ENCODE measurements at regions not wholly inside any gene's neighbourhood (a gene's known extent, or its start where the extent isn't known, plus 50 kb on each side); places are given as distances from the start of the nearest gene placed in this dataset.

GRCh38 chr16:61579195-61579594, 457.0 kb downstream of the CDH8 start:
- Histone ChIP-seq H3K9me3 (ENCODE audit: low read length) (no peaks in the 10 kb centered on the region), H3K27ac (ENCODE audit: low read length) (no peak overlapping the region), H3K4me3 (ENCODE audit: low read length) (no peak overlapping the region), H2AFZ (ENCODE audit: low read depth, low read length) (no peak overlapping the region), H4K20me1 (ENCODE audit: insufficient read depth) (no peaks in the 10 kb centered on the region), H3F3A (ENCODE audit: insufficient read depth, low read length, poor library complexity, severe bottlenecking) (no peaks in the 10 kb centered on the region), H3K79me2 (replicated peaks; ENCODE audit: insufficient read depth, low read length) (no peaks in the 10 kb centered on the region), H3K36me3 (ENCODE audit: insufficient read depth, low read length) (no peaks in the 10 kb centered on the region), H3K27me3 (ENCODE audit: insufficient read depth, low read depth, low read length) (no peaks in the 10 kb centered on the region), H3K4me2 (ENCODE audit: low read length) (no peak overlapping the region), H3K9ac (ENCODE audit: low read length) (no peak overlapping the region), H3K9me2 (ENCODE audit: insufficient read depth, low read length) (no peaks in the 10 kb centered on the region)
- TF ChIP-seq MXI1 (conservative IDR thresholded peaks at IDR 0.05; ENCODE audit: poor library complexity, severe bottlenecking) (no peak), EZH2 (IDR thresholded peaks at IDR 0.05; ENCODE audit: borderline replicate concordance, insufficient read depth, low read length, poor library complexity, severe bottlenecking) (no peak)

GRCh38 chr16:61576476-61576875, 459.8 kb downstream of the CDH8 start:
- Histone ChIP-seq H3F3A (ENCODE audit: insufficient read depth, low read length, poor library complexity, severe bottlenecking) (no peaks in the 10 kb centered on the region), H3K4me3 (ENCODE audit: low read length) (no peak overlapping the region), H2AFZ (ENCODE audit: low read depth, low read length) (no peak overlapping the region), H3K36me3 (ENCODE audit: insufficient read depth, low read length) (no peaks in the 10 kb centered on the region), H3K9me3 (ENCODE audit: low read length) (no peaks in the 10 kb centered on the region), H3K27me3 (ENCODE audit: insufficient read depth, low read depth, low read length) (no peaks in the 10 kb centered on the region), H3K79me2 (replicated peaks; ENCODE audit: insufficient read depth, low read length) (no peaks in the 10 kb centered on the region), H3K9me2 (ENCODE audit: insufficient read depth, low read length) (no peaks in the 10 kb centered on the region), H3K9ac (ENCODE audit: low read length) (no peak overlapping the region), H4K20me1 (ENCODE audit: insufficient read depth) (no peaks in the 10 kb centered on the region), H3K4me2 (ENCODE audit: low read length) (no peak overlapping the region), H3K27ac (ENCODE audit: low read length) (no peak overlapping the region)
- TF ChIP-seq EZH2 (IDR thresholded peaks at IDR 0.05; ENCODE audit: borderline replicate concordance, insufficient read depth, low read length, poor library complexity, severe bottlenecking): no peak
- no peak for TF ChIP-seq CTCF (IDR thresholded peaks at IDR 0.05; ENCODE audit: poor library complexity, severe bottlenecking)
- no peak for TF ChIP-seq POLR2AphosphoS5 (IDR thresholded peaks at IDR 0.05)
- TF ChIP-seq REST (IDR thresholded peaks at IDR 0.05; ENCODE audit: borderline replicate concordance): no peak
- no peak for TF ChIP-seq SMC3 (conservative IDR thresholded peaks at IDR 0.05; ENCODE audit: poor library complexity)
- TF ChIP-seq MXI1 (conservative IDR thresholded peaks at IDR 0.05; ENCODE audit: poor library complexity, severe bottlenecking): no peak

GRCh38 chr16:61575617-61576016, 460.6 kb downstream of the CDH8 start:
- H3K36me3 ChIP-seq (ENCODE audit: insufficient read depth, low read length): no peaks in the 10 kb centered on the region
- no peaks in the 10 kb centered on the region for H4K20me1 ChIP-seq (ENCODE audit: insufficient read depth)
- H3K79me2 ChIP-seq (replicated peaks; ENCODE audit: insufficient read depth, low read length): no peaks in the 10 kb centered on the region
- no peaks in the 10 kb centered on the region for H3K9me3 ChIP-seq (ENCODE audit: low read length)
- H3F3A ChIP-seq (ENCODE audit: insufficient read depth, low read length, poor library complexity, severe bottlenecking): no peaks in the 10 kb centered on the region
- H3K4me3 ChIP-seq (ENCODE audit: low read length): no peak overlapping the region
- H3K9me2 ChIP-seq (ENCODE audit: insufficient read depth, low read length): no peaks in the 10 kb centered on the region
- no peaks in the 10 kb centered on the region for H3K27me3 ChIP-seq (ENCODE audit: insufficient read depth, low read depth, low read length)
- H2AFZ ChIP-seq (ENCODE audit: low read depth, low read length): no peak overlapping the region
- TF ChIP-seq EP300 (conservative IDR thresholded peaks at IDR 0.05; ENCODE audit: poor library complexity, severe bottlenecking) (no peak), EZH2 (IDR thresholded peaks at IDR 0.05; ENCODE audit: borderline replicate concordance, insufficient read depth, low read length, poor library complexity, severe bottlenecking) (no peak), CTCF (IDR thresholded peaks at IDR 0.05; ENCODE audit: poor library complexity, severe bottlenecking) (no peak), MXI1 (conservative IDR thresholded peaks at IDR 0.05; ENCODE audit: poor library complexity, severe bottlenecking) (no peak), TAF1 (IDR thresholded peaks at IDR 0.05; ENCODE audit: low read depth) (no peak), REST (IDR thresholded peaks at IDR 0.05; ENCODE audit: borderline replicate concordance) (no peak), SMC3 (conservative IDR thresholded peaks at IDR 0.05; ENCODE audit: poor library complexity) (no peak), POLR2AphosphoS5 (IDR thresholded peaks at IDR 0.05) (no peak), RAD21 (conservative IDR thresholded peaks at IDR 0.05) (no peak)
- no peak overlapping the region for H3K27ac ChIP-seq (ENCODE audit: low read length)
- no peak overlapping the region for H3K4me2 ChIP-seq (ENCODE audit: low read length)
- H3K9ac ChIP-seq (ENCODE audit: low read length): no peak overlapping the region

All from neural cell (in vitro differentiated cells).